GM06990 (cell line): ENCODE measurements at regions not wholly inside any gene's neighbourhood (a gene's known extent, or its start where the extent isn't known, plus 50 kb on each side); places are given as distances from the start of the nearest gene placed in this dataset.

Experiments used
- DNase-seq: peaks from one replicate; pipeline ENCODE4 v3.0.0-alpha.2; 2011; ENCODE audit not compliant: insufficient read length; ENCODE audit errors: extremely low read depth
- H3K27me3 ChIP-seq: replicated peaks from 2 replicates; pipeline ENCODE4 v1.6.0; 2011; ENCODE audit warnings: low read length; ENCODE audit not compliant: control insufficient read depth, insufficient read depth
- H3K36me3 ChIP-seq: 2 replicates; pipeline ENCODE4 v1.5.1; 2011; ENCODE audit warnings: low read length; ENCODE audit not compliant: control insufficient read depth, insufficient read depth
- H3K4me3 ChIP-seq: replicated peaks from 2 replicates; pipeline ENCODE4 v1.5.1; 2011; ENCODE audit warnings: low read depth, mild to moderate bottlenecking, control low read depth, low read length
- TF ChIP-seq, protein P1 (sequence below): IDR thresholded peaks from 2 replicates; pipeline ENCODE4 v1.5.1; 2011; ENCODE audit warnings: low read length, control low read depth, mild to moderate bottlenecking, inconsistent platforms; ENCODE audit not compliant: insufficient read depth, poor library complexity, severe bottlenecking

DNA sequence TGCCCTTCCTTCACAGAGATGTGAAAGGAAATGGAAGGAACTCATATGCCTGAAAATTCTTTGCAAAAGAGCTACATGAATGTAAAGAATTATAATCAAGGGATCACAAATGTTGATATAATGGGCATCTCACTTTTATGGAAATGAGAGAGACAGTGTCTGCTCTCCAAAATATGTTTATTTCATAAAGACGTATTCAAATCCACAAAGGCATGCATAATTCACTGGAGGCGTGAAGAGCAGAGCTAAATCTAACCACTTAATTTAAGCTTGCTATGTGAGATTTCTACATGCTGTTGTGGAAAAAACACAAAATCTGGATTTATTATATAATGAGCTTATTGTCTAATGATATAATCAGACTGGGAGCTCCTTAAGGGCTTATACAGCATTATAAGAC lies 469.1 kb downstream of the RAP2B start:
- Histone ChIP-seq H3K4me3 (no peak overlapping the region), H3K36me3 (no peaks in the 10 kb centered on the region), H3K27me3 (no peaks in the 10 kb centered on the region)
- no peak for DNase-seq
- TF ChIP-seq, protein P1, sequence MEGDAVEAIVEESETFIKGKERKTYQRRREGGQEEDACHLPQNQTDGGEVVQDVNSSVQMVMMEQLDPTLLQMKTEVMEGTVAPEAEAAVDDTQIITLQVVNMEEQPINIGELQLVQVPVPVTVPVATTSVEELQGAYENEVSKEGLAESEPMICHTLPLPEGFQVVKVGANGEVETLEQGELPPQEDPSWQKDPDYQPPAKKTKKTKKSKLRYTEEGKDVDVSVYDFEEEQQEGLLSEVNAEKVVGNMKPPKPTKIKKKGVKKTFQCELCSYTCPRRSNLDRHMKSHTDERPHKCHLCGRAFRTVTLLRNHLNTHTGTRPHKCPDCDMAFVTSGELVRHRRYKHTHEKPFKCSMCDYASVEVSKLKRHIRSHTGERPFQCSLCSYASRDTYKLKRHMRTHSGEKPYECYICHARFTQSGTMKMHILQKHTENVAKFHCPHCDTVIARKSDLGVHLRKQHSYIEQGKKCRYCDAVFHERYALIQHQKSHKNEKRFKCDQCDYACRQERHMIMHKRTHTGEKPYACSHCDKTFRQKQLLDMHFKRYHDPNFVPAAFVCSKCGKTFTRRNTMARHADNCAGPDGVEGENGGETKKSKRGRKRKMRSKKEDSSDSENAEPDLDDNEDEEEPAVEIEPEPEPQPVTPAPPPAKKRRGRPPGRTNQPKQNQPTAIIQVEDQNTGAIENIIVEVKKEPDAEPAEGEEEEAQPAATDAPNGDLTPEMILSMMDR = no peak

DNA sequence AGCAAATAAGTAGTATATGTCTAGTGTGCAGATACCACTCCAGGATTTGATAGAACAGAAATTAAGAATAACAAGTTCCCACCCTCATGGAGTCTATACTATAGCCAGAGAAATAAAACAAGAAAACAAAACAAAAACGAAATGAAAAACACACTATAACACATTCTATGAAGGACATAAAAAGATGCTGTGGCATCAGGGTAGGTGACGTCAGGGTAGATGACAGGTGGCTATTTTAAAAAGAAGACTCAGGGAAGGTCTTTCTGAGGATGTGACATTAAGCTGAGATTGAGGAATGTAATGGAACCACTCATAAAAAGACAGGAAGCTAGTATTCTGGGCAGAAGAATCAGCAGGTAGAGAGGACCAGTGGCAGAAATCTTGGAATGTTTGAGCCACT lies 469.6 kb downstream of the RAP2B start:
- Histone ChIP-seq H3K36me3 (no peaks in the 10 kb centered on the region), H3K27me3 (no peaks in the 10 kb centered on the region), H3K4me3 (no peak overlapping the region)
- no peak for DNase-seq
- TF ChIP-seq, protein P1 = no peak

DNA sequence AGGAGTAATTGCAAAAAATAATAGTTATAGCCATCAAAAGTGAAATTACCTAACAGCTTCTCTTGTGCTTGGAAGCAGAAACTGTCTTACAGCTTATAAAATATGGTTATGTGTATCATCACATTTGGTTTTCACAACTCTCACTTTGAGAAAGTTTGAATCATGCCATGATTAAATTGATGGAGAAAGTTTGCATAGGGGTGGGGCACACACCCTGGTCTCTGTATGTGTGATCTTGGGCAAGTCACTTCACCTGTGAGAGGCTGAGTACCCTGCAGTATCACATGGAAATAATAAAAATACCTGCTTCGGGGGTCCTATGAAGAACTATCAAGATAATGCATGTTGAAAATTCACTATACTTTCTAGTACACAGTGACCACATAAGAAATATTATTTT lies 471.4 kb downstream of the RAP2B start:
- H3K4me3 ChIP-seq = no peak overlapping the region
- DNase-seq = no peak
- no peaks in the 10 kb centered on the region for H3K36me3 ChIP-seq
- TF ChIP-seq, protein P1 = no peak
- no peaks in the 10 kb centered on the region for H3K27me3 ChIP-seq

DNA sequence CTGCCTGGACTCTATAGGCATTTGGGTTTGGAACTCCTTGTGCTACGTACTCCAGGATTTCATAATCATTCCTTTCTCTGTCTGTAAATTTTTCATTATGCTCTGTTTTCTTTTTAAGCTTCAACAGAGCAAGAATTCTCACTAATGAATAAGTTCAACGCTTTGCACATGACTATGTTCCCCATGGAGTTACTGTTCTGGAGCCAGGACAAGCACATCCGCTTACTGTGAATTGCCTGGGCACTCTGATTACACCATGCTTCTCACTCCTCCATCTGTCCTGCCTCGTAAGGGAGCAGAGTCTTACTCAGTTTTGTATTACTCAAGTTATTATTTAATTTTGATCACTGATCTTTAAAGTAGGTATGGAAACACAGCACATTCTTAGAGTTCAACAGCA lies 472.7 kb downstream of the RAP2B start:
- no peak overlapping the region for H3K4me3 ChIP-seq
- no peaks in the 10 kb centered on the region for H3K36me3 ChIP-seq
- H3K27me3 ChIP-seq = no peaks in the 10 kb centered on the region
- no peak for DNase-seq
- TF ChIP-seq, protein P1 = no peak

DNA sequence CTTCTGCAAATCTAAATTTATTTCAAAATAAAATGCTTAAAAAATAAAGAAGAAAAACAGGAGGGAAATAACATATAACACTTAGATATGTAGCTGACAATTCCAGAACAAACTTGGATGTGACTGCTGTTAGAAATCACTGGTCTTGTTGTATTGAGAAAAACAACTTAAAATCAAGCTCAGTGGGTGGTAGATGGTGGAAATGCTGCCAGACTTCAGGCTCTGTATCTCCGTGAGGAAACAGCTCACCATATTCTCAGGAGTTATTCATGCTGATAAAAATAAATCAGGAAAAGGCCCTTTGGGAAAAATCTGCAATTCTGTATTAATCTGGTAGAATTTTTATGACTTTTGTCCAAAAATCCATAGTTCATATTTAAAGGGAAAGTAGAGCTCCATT lies 477.6 kb downstream of the RAP2B start:
- no peaks in the 10 kb centered on the region for H3K36me3 ChIP-seq
- TF ChIP-seq, protein P1 = no peak
- DNase-seq = no peak
- H3K4me3 ChIP-seq = no peak overlapping the region
- H3K27me3 ChIP-seq = no peaks in the 10 kb centered on the region
